ENCODE measurements at regions not wholly inside any gene's neighbourhood (a gene's known extent, or its start where the extent isn't known, plus 50 kb on each side); places are given as distances from the start of the nearest gene placed in this dataset.
"Not testable (repeated sequence)": the region's sequence is repeated elsewhere in the genome, so short reads cannot be mapped to it uniquely, and the experiment has no call there.

DNA sequence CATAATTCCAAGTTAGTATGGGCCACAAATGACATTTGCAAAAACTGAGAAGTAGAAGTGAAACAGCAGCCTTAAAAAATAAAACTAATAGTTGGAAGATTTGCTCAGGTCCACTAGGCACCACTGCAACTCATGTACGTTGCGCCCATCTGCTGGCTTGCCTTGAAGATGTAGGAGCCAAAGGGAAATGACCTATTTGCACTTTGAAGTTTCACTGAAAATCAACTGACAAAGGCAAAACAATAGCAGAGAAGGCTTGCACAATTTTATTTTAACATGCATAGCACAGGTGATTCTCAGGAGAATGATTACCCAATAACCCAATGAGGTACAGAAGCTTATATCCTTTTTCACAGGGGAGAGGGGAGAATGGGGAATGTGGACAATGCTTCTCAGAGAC is 170.1 kb upstream of the USP25 start:
- no peak for DNase-seq

DNA sequence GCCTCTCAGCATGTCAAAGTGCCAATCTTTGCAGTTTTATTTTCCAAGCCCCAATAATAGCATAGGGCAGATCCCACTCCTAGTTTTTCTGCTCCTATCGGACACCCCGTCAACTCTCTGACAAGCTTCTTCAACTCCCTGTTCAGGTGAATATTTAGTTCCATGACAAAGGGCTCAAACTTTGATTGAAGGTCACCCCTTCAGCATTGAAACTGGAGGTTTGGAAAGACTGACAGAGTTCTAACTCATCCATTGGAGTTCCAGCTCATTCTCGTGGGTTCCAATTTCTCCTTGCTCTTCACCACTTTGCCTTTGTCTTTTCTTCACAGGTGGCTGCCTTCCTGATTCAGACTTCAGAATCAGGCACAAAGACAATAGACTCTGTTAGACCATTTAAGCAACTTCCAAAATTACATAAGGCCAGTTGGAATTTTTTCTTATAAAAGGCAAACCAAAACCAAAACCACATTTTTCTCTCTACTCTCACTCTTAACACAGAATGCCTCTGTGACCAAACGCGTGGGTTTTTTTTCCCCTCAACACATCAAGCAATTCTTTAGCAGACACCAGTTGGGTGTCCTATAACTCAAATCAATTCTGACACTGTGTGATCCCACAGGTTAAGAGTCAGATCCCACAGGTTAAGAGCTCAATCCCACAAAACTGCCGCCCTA is 169.3 kb upstream of the USP25 start:
- no peak for DNase-seq

DNA sequence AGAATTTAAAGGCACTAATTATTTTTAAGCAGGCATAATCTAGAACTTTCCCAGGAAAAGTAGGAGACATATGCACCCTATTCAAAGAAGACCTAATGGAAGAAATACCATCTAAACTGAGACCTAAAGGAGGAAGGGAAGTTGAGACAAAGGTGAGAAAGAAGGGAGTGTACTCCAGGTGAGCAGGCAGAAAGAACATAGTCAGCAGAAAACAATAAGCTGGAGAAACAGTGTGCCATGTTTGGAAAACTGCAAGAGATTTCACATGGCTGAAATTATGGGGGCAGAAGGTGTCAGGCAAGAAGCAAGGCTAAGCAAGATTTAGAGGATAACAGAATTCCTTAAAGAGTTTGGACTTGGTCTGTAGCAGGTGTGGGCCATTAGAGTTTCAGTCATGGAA is 167.0 kb upstream of the USP25 start:
- DNase-seq, result no peak

DNA sequence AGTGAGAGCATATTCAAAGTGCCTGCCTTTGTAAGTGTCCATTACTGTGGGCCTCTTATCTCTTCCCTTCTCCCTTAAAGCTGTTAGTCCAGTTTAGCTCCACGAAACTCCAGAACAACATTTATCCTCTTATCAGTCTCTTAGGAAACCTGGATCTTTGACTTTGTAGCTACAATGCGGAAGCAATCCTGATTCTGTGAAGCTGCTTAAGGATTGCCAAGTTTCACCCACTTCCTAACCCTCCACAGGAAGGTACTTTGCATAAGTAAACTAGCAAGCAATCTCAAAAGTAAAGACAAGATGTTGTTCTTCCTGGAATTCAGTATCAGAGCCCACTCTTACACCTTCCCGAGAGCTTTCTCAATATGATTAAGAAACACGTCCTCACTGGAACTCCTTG is 164.9 kb upstream of the USP25 start:
- DNase-seq, result no peak

DNA sequence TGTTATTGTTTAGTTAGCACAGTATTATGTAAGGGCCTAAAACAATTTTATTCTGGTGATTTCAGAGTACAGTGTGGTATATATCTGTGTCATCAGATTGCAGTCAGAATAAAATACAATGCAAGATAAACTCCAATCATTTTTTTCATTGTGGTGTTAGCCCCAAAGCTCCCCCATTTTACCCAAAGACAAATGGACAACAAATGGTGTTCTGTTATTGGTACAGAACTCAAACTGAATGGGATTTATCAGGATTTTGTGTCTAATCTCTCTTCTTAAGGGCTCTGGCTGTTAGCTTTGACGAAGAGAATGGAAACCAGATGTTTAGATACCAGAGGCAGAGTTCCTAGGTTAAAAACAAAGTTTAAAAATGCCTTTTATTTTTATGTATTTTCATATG is 163.1 kb upstream of the USP25 start:
- DNase-seq, result no peak

DNA sequence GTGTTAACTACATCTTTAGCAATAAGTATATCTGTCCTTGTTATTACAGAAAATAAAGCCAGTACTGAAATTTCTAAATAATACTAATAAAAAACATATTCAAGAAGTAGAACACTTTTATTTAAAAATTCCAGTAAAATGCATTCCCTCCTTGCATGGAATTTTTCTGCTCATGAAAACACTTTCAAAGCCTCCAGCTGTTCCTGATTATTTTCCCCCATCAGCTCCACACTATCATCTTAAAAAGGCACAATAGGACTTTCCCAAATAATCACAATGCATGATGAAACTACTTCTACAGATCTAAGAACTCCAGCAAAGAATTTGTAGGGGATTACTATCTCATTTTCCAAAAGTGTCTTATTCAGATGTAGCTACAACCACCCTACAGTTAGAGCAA is 162.6 kb upstream of the USP25 start:
- DNase-seq, result no peak

DNA sequence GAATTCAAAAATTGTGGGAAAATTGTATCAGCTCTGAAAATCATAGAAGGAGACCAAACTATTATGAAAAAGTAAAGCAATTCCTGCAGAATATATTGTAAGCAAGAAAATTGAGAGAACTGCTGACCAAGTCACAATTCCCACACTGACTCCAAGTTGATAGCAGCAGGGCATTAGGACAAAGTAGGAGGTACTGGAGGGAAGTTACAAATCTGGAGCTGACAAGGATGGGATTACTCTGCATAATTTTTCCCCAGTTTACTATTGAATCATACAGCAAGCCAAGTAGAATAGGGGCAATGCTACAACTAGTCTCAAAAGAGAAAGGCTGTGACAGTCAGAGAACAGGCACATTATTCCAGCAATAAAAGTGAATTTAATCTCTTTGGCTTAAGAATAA is 161.3 kb upstream of the USP25 start:
- no peak for DNase-seq

DNA sequence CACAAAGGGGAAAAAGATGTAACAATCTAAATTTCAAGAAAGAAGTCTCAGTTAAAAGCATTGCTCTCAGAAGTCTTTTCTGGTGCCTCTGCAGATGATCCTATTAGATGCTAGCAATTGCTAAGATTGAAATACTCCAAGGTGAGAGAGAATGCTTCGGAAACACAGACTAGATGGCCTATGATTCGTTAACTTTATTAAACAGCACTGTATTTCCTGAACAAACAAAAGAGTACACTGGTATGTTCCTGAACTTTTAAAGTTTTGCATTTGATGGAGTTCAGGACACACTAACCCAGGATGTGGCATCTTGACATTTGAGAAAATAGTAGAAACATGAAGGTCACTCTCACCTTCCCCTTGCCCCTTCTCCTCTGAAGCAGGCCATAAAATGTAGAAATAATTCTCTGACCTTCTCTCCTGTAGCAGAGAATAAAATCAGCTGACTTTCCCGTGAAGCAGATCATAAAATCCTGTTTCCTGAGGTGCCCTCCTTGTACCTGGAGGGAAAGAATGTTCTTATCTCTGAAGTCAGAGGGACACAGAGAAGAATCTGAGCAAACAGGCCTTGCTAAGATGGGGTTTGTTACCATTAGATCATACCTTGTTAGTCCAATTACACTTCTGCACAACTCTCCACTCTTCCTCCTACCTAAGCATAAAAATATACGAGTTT is 142.9 kb upstream of the USP25 start:
- DNase-seq, result no peak

DNA sequence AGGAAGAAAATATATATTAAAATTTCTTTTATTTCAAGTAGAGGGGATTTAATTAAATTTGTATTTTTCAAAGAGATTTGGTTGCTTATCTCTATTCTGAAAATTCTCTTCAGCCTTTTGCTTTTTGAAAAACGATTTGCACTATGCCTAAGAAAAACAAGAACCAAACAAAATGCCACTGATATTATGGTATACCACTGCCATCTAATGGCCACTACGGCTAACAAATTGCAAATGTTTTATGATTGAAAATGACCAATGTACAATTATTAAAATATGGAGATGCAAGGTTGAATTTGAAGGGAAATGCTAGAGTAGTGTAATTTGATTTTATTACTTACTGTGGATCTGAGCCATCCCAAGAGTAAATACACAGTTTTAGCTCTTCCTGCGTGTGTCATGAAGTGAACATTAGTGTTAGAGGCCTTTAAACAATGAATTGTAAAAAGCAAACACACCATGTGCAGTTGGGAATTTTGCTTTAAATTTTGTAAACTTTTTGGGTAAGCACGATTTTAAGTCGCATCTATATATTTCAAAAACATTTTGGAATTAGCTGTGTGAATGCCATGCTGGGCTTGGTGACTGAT is 137.4 kb upstream of the USP25 start:
- DNase-seq, result peak; percentile 4

DNA sequence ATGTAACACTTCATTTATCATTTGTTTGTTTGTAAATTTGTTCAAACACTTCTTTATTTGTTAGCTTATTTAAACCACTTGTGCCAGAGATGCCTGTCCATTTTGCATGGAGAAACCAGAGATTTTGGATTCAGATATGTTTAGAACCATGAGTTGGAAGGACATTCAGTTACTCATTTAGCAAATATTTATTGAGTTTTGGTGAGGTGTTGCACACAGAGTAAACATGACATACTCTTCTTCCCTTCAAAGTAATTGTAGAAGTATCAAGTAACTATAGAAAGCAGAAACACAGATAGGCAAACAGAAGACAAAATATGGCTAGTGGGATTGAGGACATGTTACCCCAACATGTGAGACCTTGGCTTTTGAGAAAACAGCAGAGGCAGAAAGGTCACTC is 136.8 kb upstream of the USP25 start:
- no peak for DNase-seq

DNA sequence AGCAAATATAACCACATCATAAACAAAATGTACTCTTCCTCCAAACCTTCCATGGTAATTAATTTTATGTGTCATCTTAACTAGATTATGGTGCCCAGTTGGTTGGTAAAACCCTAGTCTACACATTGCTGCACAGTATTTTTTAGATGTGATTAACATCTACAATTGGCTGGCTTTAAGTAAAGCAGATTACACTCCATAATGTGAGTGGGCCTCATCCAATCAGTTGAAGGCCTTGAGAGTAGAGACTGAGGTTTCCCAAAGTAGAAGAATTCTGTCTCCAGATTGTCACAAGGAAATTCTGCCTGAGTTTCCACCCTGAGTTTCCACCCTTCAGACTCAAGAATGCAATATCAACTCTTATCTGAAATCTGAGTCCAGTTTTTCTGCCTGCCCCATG is 128.4 kb upstream of the USP25 start:
- DNase-seq, result no peak

DNA sequence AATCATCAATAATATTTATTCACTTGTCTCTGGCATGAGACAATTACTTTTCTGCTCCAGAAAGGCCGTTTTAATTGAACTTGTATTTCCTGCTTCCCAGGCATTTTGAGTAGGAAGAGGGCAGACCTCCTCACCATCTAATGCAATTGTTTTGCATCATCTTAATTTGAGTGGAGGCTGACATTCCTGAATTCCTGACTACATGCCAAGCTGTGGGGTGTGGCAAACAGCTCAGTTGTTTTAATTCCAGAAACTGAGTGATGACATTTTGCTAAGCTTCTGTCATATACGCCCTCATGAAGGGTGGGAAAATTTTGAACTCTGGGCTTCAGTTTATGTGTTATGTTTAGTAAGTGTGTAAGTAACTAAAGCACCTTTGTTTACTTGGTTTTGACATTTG is 125.4 kb upstream of the USP25 start:
- no peak for DNase-seq

DNA sequence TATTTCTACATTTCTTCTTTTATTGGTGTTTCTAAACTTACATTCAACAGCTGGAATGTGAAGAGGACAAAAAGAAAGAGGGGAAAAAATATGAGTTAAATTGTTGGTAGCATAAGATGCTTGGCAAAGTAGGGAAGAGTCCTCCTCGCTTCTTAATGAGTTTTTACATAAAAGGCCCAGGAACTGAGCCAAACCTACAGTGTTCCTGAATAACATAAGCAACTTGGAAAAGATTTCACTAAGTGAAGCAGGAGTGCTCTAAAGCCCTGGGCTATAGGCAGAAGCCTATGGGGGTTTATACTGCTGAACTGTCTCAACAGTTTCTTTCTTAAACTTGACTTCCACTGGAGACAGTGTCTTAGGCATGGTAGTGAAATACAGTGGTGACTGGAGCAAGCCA is 115.0 kb upstream of the USP25 start:
- no peak for DNase-seq

DNA sequence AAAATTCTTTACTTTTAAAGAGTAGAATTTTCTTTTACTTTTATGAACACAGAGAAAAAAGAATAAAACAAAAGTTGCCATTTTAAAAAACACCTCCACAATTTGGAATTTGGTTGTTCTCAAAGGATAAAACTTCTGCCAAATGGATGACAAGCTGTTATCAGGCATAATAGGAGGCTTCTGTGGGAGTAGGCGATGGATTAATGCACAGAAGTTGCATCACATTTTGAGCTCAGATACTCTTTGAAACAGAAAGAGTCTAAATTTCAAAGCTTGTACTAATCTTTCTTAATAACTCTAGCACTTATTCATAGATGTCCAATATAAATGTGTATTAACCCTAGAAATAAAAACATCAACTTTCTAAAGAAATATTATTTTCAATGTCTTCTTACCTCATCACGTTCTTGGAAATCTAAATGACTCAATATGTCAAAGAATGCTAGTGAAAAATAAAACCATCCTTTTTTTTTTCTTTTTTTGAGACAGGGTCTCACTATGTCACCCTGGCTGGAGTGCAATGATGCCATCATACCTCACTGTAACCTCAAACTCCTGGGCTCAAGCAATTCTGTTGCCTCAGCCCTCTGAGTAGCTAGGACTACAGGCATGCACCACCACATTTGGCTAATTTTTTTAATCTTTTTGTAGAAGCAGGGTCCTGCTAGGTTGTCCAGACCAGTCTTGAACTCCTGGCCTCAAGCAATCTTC is 112.8 kb upstream of the USP25 start:
- DNase-seq, result no peak

DNA sequence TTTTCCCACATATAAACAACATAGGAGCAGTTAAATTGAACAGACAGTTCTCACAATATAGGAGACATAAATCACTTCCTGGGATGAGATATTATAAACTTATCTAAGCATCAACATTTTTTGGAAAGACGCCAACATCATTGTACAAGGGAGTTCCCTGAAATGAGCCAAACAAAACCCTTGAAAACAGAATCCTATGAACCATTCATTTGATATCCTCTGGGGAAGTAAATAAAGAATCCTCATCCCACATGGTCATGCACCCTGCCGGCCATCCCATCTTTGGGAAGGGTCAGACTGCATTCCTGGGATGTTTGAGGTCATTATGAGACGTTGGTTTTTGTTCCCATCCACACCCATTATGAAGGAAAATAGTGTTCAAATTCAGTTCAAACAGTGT is 111.8 kb upstream of the USP25 start:
- no peak for DNase-seq

DNA sequence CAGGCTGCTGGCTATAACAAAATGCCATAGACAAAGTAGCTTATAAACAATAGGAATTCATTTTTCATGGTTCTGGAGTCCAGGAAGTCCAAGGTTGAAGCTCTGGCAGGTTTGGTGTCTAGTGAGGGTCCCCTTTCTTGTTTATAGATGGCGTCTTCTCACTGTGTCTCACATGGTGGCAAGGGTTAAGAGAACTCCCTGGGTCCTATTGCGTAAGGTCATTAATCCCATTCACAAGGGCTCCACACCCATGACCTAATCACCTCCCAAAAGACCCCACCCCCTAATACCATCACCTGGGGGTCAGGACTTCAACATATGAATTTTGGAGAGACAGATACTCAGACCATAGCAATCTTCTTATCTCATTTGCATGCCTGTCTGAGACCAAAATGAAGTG is 108.9 kb upstream of the USP25 start:
- no peak for DNase-seq

DNA sequence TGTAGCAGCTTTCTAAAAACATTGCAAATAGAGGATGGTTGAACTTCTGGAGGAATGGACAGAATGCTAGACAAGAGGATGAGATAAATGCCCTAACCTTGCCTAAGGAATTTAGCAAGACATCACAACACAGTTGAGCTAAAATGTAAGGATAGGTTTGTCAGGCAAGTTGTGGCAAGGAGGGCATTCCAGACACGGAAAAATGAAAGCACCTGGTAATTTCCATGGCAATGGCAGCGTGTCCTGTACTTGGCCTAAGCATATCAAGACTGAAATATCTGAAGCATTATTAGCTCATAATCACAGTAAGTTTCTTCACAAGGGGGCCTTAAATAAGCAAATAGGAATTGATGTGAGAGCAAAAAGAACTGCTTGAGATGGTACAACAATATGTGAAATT is 105.1 kb upstream of the USP25 start:
- no peak for DNase-seq

DNA sequence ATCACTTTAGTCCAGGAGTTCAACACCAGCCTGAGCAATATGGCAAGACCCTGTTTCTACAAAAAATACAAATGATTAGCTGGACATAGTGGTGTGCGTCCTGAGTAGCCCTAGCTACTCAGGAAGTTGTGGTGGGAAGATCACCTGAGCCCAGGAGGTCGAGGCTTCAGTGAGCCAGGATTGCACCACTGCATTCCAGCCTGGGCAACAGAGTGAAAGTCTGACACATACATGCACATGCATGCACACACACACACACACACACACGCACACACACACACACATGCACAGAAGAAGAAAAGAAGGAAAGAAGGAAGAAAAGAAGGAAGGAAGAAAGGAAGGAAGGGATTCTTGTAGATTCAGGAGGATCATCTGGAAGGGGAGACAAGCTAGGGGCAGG is 104.4 kb upstream of the USP25 start:
- no peak for DNase-seq

DNA sequence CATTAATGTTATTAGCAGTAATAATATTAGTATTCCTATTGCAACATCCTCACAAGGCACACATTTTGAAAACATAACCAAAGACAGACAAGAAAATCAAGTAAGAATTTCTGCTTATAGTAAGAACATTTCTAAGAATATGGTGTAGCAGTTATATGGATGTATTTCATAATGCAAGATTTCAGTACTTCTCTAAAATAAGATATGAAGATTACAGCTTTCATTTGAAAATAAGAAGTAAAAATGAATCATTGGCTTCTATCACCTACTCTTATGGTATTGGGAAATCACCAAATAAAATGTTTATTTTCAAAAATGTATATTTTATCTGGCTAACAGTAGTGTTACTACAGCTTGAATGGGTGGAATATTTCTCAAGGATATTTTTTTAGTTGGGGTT is 103.8 kb upstream of the USP25 start:
- DNase-seq, result no peak

DNA sequence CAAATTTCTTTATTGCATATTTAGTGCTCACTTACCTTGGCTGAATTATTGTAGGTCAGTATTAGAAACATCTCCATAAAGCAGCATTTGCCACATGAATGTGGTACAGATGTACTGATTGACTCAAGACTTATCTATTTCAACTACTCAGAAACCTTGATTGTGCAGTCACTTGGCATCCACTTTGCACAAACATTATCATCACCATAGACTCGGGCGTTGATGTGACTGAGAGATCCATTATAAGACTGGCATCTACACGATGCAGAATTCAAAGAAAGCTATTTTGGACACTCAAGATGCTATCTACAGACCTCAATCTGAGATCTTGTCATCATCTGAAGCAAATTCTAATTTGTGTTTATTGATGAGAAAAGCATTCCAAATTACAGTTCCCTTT is 102.8 kb upstream of the USP25 start:
- DNase-seq, result no peak

DNA sequence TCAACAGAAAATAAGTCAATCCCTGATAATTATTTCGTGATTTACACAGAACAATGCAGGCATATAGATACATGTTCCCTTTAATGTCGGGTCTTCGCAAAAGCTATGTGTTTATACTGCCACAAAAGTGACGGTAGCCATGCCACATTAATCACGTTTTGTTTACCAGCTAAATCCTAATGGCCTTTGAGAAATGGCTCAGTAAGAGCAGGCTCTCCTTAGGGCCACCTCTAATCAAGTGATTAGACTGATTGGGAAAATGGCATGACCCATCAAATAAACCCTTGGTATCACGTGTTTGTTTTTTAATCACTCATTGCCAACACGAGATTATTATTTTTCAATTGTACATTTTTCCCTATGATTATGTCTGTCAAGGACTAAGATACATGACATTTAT is 102.0 kb upstream of the USP25 start:
- no peak for DNase-seq

DNA sequence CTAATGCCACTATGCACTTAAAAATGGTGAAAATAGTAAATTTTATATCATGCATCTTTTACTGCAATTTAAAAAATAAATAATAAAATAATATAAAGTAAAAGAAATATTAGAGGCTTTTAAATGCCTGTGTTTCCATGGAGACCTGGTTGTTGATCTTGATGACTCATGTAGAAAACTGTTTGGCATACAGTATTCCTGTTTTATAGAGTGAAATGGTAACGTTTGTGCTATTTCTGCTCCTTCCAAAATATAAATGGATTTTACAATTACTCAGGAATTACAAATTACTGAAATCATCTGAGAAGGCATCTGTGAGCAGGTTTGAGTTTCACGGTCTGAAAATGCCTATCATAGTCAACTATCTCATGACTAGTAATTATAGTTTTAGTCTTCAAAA is 98.4 kb upstream of the USP25 start:
- DNase-seq, result no peak

DNA sequence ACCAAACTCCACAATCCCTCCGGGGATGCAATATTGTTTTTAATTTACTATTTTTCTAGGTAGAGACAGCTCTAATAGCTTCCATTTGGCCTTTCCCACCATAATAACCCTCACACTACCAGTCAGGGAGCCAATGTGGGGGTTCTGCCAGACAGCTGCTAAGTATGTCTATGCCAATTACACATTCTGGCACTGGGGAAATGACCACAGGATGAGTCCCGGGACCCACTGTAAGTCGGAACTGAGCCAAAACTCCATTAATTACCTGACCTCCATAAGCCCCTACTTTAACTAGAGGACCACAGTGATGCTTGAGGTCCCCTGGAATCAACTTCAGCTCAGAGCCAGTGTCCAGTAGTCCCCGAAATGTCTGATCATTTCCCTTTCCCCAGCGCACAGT is 95.2 kb upstream of the USP25 start:
- not testable (repeated sequence) for DNase-seq

DNA sequence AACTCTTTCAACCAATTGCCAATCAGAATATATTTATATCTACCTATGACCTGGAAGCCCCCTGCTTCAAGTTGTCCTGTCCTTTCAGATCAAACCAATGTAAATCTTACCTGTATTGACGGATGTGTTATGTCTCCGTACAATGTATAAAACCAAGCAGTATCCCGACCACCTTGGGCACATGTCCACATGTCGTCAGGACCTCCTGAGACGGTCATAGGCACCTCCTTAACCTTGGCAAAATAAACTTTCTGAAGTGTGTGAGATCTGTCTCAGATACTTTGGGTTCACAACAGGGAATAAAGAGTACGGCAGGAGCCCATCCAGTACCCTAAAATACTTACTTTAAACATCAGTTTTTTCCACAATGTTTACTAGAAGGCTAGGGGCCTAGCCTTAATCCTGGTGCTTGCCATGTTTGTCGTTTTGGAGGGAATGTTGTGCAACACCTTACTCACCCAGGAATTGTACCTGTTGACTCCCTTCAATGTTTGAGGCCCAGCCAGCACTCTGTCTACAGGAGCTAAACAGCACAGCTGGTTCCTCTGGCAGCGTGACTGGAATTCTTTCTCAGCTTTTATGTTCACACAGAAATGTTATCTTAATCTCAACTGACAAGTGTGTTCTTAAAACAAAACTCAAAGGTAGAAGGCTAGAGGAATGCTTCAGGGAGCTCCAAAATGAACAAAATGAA is 90.8 kb upstream of the USP25 start:
- DNase-seq, result no peak
